HCT116 (cell line): ENCODE measurements at regions not wholly inside any gene's neighbourhood (a gene's known extent, or its start where the extent isn't known, plus 50 kb on each side); places are given as distances from the start of the nearest gene placed in this dataset.

Experiments used
- CTCF ChIP-seq, 3 experiments: fragments of 200-600 bp in 1 of 3; sonication (generic) in 1 of 3; IDR thresholded peaks in 2 of 3; conservative IDR thresholded peaks in 1 of 3; 2 replicates each; pipeline ENCODE4 v1.5.1; 2012 to 2017; ENCODE audit warnings: low read depth in 2 of 3, low read length in 2 of 3, antibody characterized with exemption in 1 of 3, borderline replicate concordance in 1 of 3, control low read depth in 1 of 3, mild to moderate bottlenecking in 1 of 3, mixed read lengths in 1 of 3, mixed run types in 1 of 3, moderate library complexity in 1 of 3; ENCODE audit not compliant: insufficient read depth in 1 of 3
- ELF1 ChIP-seq: IDR thresholded peaks from 2 replicates; pipeline ENCODE4 v1.6.1; 2012; ENCODE audit warnings: low read depth, borderline replicate concordance
- EZH2 ChIP-seq: fragments of 200-600 bp; sonication (generic); IDR thresholded peaks from 2 replicates; pipeline ENCODE4 v1.6.1; 2017; ENCODE audit warnings: antibody characterized with exemption, mixed run types
- POLR2AphosphoS5 ChIP-seq: IDR thresholded peaks from 2 replicates; pipeline ENCODE4 v1.6.1; 2011; ENCODE audit warnings: mild to moderate bottlenecking, low read depth, low read length, moderate library complexity

- TF ChIP-seq ELF1 (no peak), EZH2 (no peak), CTCF (IDR thresholded peaks at IDR 0.05 in 2 of 3, conservative IDR thresholded peaks at IDR 0.05 in 1 of 3; ENCODE audit: borderline replicate concordance in 1 of 3, insufficient read depth in 1 of 3, low read depth in 2 of 3, low read length in 2 of 3) (no peak), POLR2AphosphoS5 (no peak)
Observed at GRCh38 chr9:102273952-102274351, 535.5 kb upstream of the GRIN3A start.
